Trophoblast cell (in vitro differentiated cells and primary cell): ENCODE measurements at regions not wholly inside any gene's neighbourhood (a gene's known extent, or its start where the extent isn't known, plus 50 kb on each side); places are given as distances from the start of the nearest gene placed in this dataset.

ENCODE experiments used
- DNase-seq, 2 donors: peaks; one replicate each; pipeline ENCODE4 v3.0.0-alpha.2; 2016
- H2AFZ ChIP-seq: 2 replicates; pipeline ENCODE4 v1.6.1; 2013; ENCODE audit warnings: low read length, moderate library complexity, mild to moderate bottlenecking; ENCODE audit not compliant: insufficient read depth, poor library complexity
- H2AK5ac ChIP-seq: 2 replicates; pipeline ENCODE4 v1.6.1; 2013; ENCODE audit warnings: mild to moderate bottlenecking, low read length
- H2BK120ac ChIP-seq: 2 replicates; pipeline ENCODE4 v1.6.1; 2013; ENCODE audit warnings: low read length, mild to moderate bottlenecking, moderate library complexity; ENCODE audit not compliant: insufficient read depth, poor library complexity
- H2BK12ac ChIP-seq: 2 replicates; pipeline ENCODE4 v1.6.1; 2013; ENCODE audit warnings: mild to moderate bottlenecking, low read length, moderate library complexity
- H2BK5ac ChIP-seq: 2 replicates; pipeline ENCODE4 v1.6.1; 2013; ENCODE audit warnings: low read length, low read depth, moderate library complexity, mild to moderate bottlenecking; ENCODE audit not compliant: poor library complexity
- H3K14ac ChIP-seq: 2 replicates; pipeline ENCODE4 v1.6.1; 2013; ENCODE audit warnings: mild to moderate bottlenecking, low read length
- H3K18ac ChIP-seq: 2 replicates; pipeline ENCODE4 v1.6.1; 2013; ENCODE audit warnings: mild to moderate bottlenecking, low read length
- H3K23ac ChIP-seq: 2 replicates; pipeline ENCODE4 v1.6.1; 2013; ENCODE audit warnings: low read length
- H3K27ac ChIP-seq: 2 replicates; pipeline ENCODE4 v1.5.1; 2013; ENCODE audit warnings: low read depth, mild to moderate bottlenecking, inconsistent platforms, low read length, moderate library complexity
- H3K27me3 ChIP-seq: 2 replicates; pipeline ENCODE4 v1.6.1; 2013; ENCODE audit warnings: inconsistent platforms, mild to moderate bottlenecking, low read length, moderate library complexity; ENCODE audit not compliant: insufficient read depth
- H3K36me3 ChIP-seq, 2 experiments: 1 replicate in 1 of 2; 2 replicates in 1 of 2; pipeline ENCODE4 v1.6.1; 2013; ENCODE audit warnings: low read length in 2 of 2, mild to moderate bottlenecking in 2 of 2, moderate library complexity in 1 of 2; ENCODE audit not compliant: insufficient read depth in 2 of 2, control insufficient read depth in 1 of 2
- H3K4ac ChIP-seq: 2 replicates; pipeline ENCODE4 v1.6.1; 2013; ENCODE audit warnings: low read depth, mild to moderate bottlenecking, low read length, moderate library complexity
- H3K4me1 ChIP-seq, 2 experiments: 1 replicate in 1 of 2; 2 replicates in 1 of 2; pipeline ENCODE4 v1.6.1; 2013; ENCODE audit warnings: low read length in 2 of 2, mild to moderate bottlenecking in 2 of 2, moderate library complexity in 1 of 2; ENCODE audit not compliant: insufficient read depth in 2 of 2, control insufficient read depth in 1 of 2
- H3K4me2 ChIP-seq: 2 replicates; pipeline ENCODE4 v1.6.1; 2013; ENCODE audit warnings: inconsistent platforms, mild to moderate bottlenecking, low read length, moderate library complexity
- H3K4me3 ChIP-seq: 2 replicates; pipeline ENCODE4 v1.5.1; 2013; ENCODE audit warnings: mild to moderate bottlenecking, low read depth, low read length, inconsistent platforms
- H3K79me1 ChIP-seq: one replicate; pipeline ENCODE4 v1.6.1; 2013; ENCODE audit warnings: low read length
- H3K79me2 ChIP-seq: 2 replicates; pipeline ENCODE4 v1.6.1; 2013; ENCODE audit warnings: low read length, mild to moderate bottlenecking; ENCODE audit not compliant: control insufficient read depth, insufficient read depth, poor library complexity
- H3K9ac ChIP-seq: 2 replicates; pipeline ENCODE4 v1.6.1; 2013; ENCODE audit warnings: mild to moderate bottlenecking, low read length
- H3K9me3 ChIP-seq: 2 replicates; pipeline ENCODE4 v1.6.1; 2013; ENCODE audit warnings: low read depth, mild to moderate bottlenecking, control low read depth, inconsistent platforms, low read length; ENCODE audit not compliant: insufficient read depth
- H4K12ac ChIP-seq: 2 replicates; pipeline ENCODE4 v1.6.1; 2013; ENCODE audit warnings: low read depth, mild to moderate bottlenecking, low read length, moderate library complexity
- H4K8ac ChIP-seq: 2 replicates; pipeline ENCODE4 v1.6.1; 2013; ENCODE audit warnings: low read depth, mild to moderate bottlenecking, low read length, moderate library complexity
- H4K91ac ChIP-seq: one replicate; pipeline ENCODE4 v1.6.1; 2013; ENCODE audit warnings: low read depth, mild to moderate bottlenecking, low read length, moderate library complexity
- WGBS: extraction: QIAGEN DNeasy Blood & Tissue Kit; methylation state at CpG from one replicate; pipeline ENCODE4 v1.1.7; 2013; ENCODE audit warnings: missing lambda C conversion rate; ENCODE audit not compliant: insufficient read length, insufficient coverage; ENCODE audit errors: extremely low coverage; 5-methylcytosine and 5-hydroxymethylcytosine counted together

DNA sequence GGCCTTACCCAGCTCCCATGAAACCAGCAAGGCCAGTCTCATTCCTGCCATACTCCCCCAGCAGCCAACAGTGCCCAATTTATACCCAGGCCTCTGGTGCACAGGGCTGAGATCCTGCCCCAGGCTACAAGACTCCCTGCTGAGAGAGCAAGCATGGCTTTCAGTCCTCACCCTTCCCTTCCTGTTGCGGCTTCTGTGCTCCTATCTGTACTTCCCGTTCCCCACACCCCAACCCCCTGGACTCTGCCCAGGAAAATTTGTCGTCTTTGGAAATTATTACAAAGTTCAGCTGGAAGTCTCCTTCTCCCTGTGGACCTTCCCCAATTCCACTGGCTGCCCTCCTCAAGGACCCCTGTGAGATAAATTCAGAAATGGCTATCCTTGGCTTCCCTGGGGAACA, 84.1 kb upstream of the GK2 start:
- no peak overlapping the region for H3K9ac ChIP-seq
- no peak overlapping the region for H3K23ac ChIP-seq
- no peak overlapping the region for H3K4me3 ChIP-seq
- no peak overlapping the region for H3K4ac ChIP-seq
- no peak overlapping the region for H4K8ac ChIP-seq
- H4K91ac ChIP-seq: no peak overlapping the region
- no peak for DNase-seq
- H3K79me1 ChIP-seq: no peaks in the 10 kb centered on the region
- H3K4me2 ChIP-seq: no peak overlapping the region
- H4K12ac ChIP-seq: no peak overlapping the region
- H3K9me3 ChIP-seq: no peaks in the 10 kb centered on the region
- H3K27ac ChIP-seq: no peak overlapping the region
- H2BK120ac ChIP-seq: no peak overlapping the region
- no peak overlapping the region for H2BK12ac ChIP-seq
- no peaks in the 10 kb centered on the region for H3K36me3 ChIP-seq
- H3K4me1 ChIP-seq: no peaks in the 10 kb centered on the region
- no peaks in the 10 kb centered on the region for H3K27me3 ChIP-seq
- no peak overlapping the region for H3K18ac ChIP-seq
- H3K14ac ChIP-seq: no peak overlapping the region
- H3K79me2 ChIP-seq: no peaks in the 10 kb centered on the region
- no peak overlapping the region for H2AK5ac ChIP-seq
- no peak overlapping the region for H2BK5ac ChIP-seq
- WGBS: no CpG with 5 or more reads among the region's 3 CpGs
- no peak overlapping the region for H2AFZ ChIP-seq

- Histone ChIP-seq H3K9me3 (no peaks in the 10 kb centered on the region), H2BK5ac (no peak overlapping the region), H2AK5ac (no peak overlapping the region), H3K79me2 (no peaks in the 10 kb centered on the region), H4K8ac (no peak overlapping the region), H3K4ac (no peak overlapping the region), H3K23ac (no peak overlapping the region), H2BK120ac (no peak overlapping the region), H3K27ac (no peak overlapping the region), H3K14ac (no peak overlapping the region), H3K36me3 (no peaks in the 10 kb centered on the region), H3K79me1 (no peaks in the 10 kb centered on the region), H3K4me1 (no peaks in the 10 kb centered on the region), H3K9ac (no peak overlapping the region), H3K27me3 (no peaks in the 10 kb centered on the region), H2BK12ac (no peak overlapping the region), H3K4me2 (no peak overlapping the region), H3K18ac (no peak overlapping the region), H2AFZ (no peak overlapping the region), H4K12ac (no peak overlapping the region), H4K91ac (no peak overlapping the region), H3K4me3 (no peak overlapping the region)
- DNase-seq: no peak
- WGBS: no CpG with 5 or more reads among the region's 2 CpGs
Observed at GRCh38 chr4:79489506-79489905, 81.5 kb upstream of the GK2 start.

GRCh38 chr4:79476196-79476595, 68.2 kb upstream of the GK2 start:
- no CpG with 5 or more reads among the region's 2 CpGs for WGBS
- Histone ChIP-seq H2BK12ac (no peak overlapping the region), H3K27ac (no peak overlapping the region), H2BK5ac (no peak overlapping the region), H3K4me3 (no peak overlapping the region), H2AK5ac (no peak overlapping the region), H3K79me1 (no peaks in the 10 kb centered on the region), H3K4me1 (no peaks in the 10 kb centered on the region), H4K8ac (no peak overlapping the region), H3K14ac (no peak overlapping the region), H2AFZ (no peak overlapping the region), H3K9me3 (no peaks in the 10 kb centered on the region), H3K4me2 (no peak overlapping the region), H3K9ac (no peak overlapping the region), H4K91ac (no peak overlapping the region), H3K23ac (no peak overlapping the region), H4K12ac (no peak overlapping the region), H2BK120ac (no peak overlapping the region), H3K79me2 (no peaks in the 10 kb centered on the region), H3K36me3 (no peaks in the 10 kb centered on the region), H3K27me3 (no peaks in the 10 kb centered on the region), H3K4ac (no peak overlapping the region), H3K18ac (no peak overlapping the region)
- no peak for DNase-seq

DNA sequence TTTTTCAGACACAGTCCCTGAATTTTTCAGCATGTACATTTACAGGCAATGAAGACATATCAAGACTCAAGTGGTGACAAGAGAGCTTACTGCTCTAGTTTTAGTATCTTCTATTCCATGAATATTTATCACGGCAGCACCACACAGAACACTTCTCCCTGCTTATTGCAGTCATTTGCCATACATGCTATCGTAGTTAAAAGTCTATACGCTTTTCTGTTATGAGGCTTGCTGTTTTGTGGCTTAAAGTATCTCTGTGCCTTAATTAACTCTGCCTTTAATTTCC, 65.4 kb upstream of the GK2 start:
- Histone ChIP-seq H2BK12ac (no peak overlapping the region), H4K12ac (no peak overlapping the region), H3K9me3 (no peaks in the 10 kb centered on the region), H3K36me3 (no peaks in the 10 kb centered on the region), H3K9ac (no peak overlapping the region), H3K27me3 (no peaks in the 10 kb centered on the region), H3K4ac (no peak overlapping the region), H2AFZ (no peak overlapping the region), H3K4me2 (no peak overlapping the region), H4K91ac (no peak overlapping the region), H2AK5ac (no peak overlapping the region), H2BK120ac (no peak overlapping the region), H3K23ac (no peak overlapping the region), H3K4me1 (no peaks in the 10 kb centered on the region), H3K4me3 (no peak overlapping the region), H3K27ac (no peak overlapping the region), H3K79me1 (no peaks in the 10 kb centered on the region), H3K18ac (no peak overlapping the region), H3K79me2 (no peaks in the 10 kb centered on the region), H3K14ac (no peak overlapping the region), H4K8ac (no peak overlapping the region), H2BK5ac (no peak overlapping the region)
- WGBS: no CpG with 5 or more reads among the region's 3 CpGs
- DNase-seq: no peak
